KMS-11 (cell line): ENCODE measurements at regions not wholly inside any gene's neighbourhood (a gene's known extent, or its start where the extent isn't known, plus 50 kb on each side); places are given as distances from the start of the nearest gene placed in this dataset.

Experiments
- H2AFZ ChIP-seq: fragments of 200-600 bp; sonication (generic); 2 replicates; pipeline ENCODE4 v1.6.1; 2016; ENCODE audit warnings: antibody characterized with exemption, mixed run types, low read depth
- H3K27ac ChIP-seq: fragments of 200-600 bp; sonication (generic); 2 replicates; pipeline ENCODE4 v1.6.1; 2016; ENCODE audit warnings: mild to moderate bottlenecking, mixed run types
- H3K27me3 ChIP-seq: fragments of 200-600 bp; sonication (generic); 2 replicates; pipeline ENCODE4 v1.6.1; 2017; ENCODE audit warnings: mild to moderate bottlenecking, low read depth, mixed run types, moderate library complexity; ENCODE audit not compliant: insufficient read depth
- H3K36me3 ChIP-seq: fragments of 200-600 bp; sonication (generic); 2 replicates; pipeline ENCODE4 v1.6.1; 2017; ENCODE audit warnings: mild to moderate bottlenecking, mixed run types; ENCODE audit not compliant: insufficient read depth
- H3K4me1 ChIP-seq: fragments of 200-600 bp; sonication (generic); 2 replicates; pipeline ENCODE4 v1.6.1; 2016; ENCODE audit warnings: mild to moderate bottlenecking, low read depth, mixed run types; ENCODE audit not compliant: poor library complexity, severe bottlenecking
- H3K4me2 ChIP-seq: fragments of 200-600 bp; sonication (generic); 2 replicates; pipeline ENCODE4 v1.7.0; 2016; ENCODE audit warnings: mild to moderate bottlenecking, mixed run types
- H3K4me3 ChIP-seq: fragments of 200-600 bp; sonication (generic); IDR thresholded peaks from 2 replicates; pipeline ENCODE4 v1.6.1; 2017; ENCODE audit warnings: low read depth, low read length, mixed read lengths; ENCODE audit not compliant: insufficient read depth
- H3K79me2 ChIP-seq: fragments of 200-600 bp; sonication (generic); 2 replicates; pipeline ENCODE4 v1.6.1; 2016; ENCODE audit warnings: low read depth, mixed run types; ENCODE audit not compliant: insufficient read depth
- H3K9ac ChIP-seq: fragments of 200-600 bp; sonication (generic); 2 replicates; pipeline ENCODE4 v1.6.1; 2016; ENCODE audit warnings: mild to moderate bottlenecking, mixed run types
- H4K20me1 ChIP-seq: fragments of 200-600 bp; sonication (generic); 2 replicates; pipeline ENCODE4 v1.6.1; 2016; ENCODE audit warnings: mild to moderate bottlenecking, mixed run types; ENCODE audit not compliant: insufficient read depth
- TF ChIP-seq, protein P1 (sequence below): fragments of 200-600 bp; sonication (generic); conservative IDR thresholded peaks from 2 replicates; pipeline ENCODE4 v1.6.1; 2017; ENCODE audit warnings: low read depth, mild to moderate bottlenecking, antibody characterized with exemption, low read length, moderate library complexity, mixed read lengths

DNA sequence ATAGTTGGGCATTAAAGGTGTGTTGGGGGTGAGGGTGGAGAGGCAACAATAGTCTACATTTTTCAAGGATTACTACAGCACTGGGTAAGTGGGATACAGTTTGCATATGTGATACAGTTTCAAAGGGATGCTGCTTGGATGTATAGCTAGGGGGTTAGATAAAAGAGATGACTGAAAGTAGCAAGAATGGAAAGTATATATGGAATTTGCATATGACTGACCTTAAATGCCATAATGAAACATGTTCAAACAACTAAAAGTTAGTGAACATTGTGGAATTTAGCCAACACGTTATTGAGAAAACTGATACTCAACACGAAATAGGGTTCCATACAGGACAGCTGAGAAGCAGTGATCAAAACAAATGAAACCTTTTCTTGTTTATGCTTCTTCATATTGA, 124.8 kb upstream of the CHRM3 start:
- TF ChIP-seq, protein P1, sequence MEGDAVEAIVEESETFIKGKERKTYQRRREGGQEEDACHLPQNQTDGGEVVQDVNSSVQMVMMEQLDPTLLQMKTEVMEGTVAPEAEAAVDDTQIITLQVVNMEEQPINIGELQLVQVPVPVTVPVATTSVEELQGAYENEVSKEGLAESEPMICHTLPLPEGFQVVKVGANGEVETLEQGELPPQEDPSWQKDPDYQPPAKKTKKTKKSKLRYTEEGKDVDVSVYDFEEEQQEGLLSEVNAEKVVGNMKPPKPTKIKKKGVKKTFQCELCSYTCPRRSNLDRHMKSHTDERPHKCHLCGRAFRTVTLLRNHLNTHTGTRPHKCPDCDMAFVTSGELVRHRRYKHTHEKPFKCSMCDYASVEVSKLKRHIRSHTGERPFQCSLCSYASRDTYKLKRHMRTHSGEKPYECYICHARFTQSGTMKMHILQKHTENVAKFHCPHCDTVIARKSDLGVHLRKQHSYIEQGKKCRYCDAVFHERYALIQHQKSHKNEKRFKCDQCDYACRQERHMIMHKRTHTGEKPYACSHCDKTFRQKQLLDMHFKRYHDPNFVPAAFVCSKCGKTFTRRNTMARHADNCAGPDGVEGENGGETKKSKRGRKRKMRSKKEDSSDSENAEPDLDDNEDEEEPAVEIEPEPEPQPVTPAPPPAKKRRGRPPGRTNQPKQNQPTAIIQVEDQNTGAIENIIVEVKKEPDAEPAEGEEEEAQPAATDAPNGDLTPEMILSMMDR: no peak
- Histone ChIP-seq H3K27me3 (no peaks in the 10 kb centered on the region), H2AFZ (no peak overlapping the region), H3K9ac (no peak overlapping the region), H3K79me2 (no peaks in the 10 kb centered on the region), H3K36me3 (no peaks in the 10 kb centered on the region), H3K4me3 (no peak overlapping the region), H3K4me2 (no peak overlapping the region), H4K20me1 (no peaks in the 10 kb centered on the region), H3K4me1 (no peaks in the 10 kb centered on the region), H3K27ac (no peak overlapping the region)

DNA sequence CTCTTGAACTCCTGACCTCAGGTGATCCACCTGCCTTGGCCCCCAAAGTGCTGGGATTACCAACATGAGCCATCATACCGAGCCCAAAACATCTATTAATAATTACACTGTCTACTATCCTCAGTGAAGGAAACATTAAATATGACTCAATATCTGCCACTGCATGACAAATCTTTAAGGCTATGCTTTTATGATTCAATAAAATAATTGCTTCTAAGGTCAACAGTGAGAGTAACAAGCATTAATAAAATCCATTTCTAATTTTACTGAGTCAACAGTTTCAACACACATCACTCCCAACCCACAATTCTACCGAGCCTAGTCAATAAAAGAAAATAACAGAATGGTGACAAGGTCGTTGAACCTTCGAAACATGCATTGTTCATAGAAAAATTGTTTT, 125.5 kb upstream of the CHRM3 start:
- Histone ChIP-seq H3K4me2 (no peak overlapping the region), H3K4me3 (no peak overlapping the region)

DNA sequence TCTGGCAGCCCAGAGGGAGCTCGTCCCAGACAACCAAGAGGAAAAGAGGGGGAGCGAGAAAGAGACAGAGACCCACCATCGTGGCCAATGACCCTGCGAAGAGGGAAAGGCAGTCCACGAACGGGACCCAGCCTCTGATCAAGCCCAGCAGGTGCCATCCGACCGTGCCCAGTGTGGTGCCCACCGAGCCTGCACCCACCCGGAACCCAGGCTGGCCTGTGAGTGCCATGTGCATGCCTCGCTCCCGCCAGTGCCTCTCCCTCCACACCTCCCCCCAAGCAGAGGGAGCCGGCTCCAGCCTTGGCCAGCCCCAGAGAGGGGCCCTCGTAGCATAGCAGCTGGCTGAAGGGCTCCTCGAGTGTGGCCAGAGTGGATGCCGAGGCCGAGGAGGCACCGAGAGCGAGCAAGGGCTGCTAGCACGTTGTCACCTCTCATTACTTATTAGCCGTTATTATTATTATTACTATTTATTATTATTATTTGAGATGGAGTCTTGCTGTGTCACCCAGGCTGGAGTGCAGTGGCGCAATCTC, 130.7 kb upstream of the CHRM3 start:
- Histone ChIP-seq H3K9ac (no peak overlapping the region), H3K36me3 (no peaks in the 10 kb centered on the region)
- TF ChIP-seq, protein P1: no peak

More for the DNA sequence above, 125.5 kb upstream of the CHRM3 start:
- TF ChIP-seq, protein P1: no peak
- Histone ChIP-seq H4K20me1 (no peaks in the 10 kb centered on the region), H2AFZ (no peak overlapping the region), H3K9ac (no peak overlapping the region), H3K27ac (no peak overlapping the region), H3K79me2 (no peaks in the 10 kb centered on the region), H3K4me1 (no peaks in the 10 kb centered on the region), H3K36me3 (no peaks in the 10 kb centered on the region), H3K27me3 (no peaks in the 10 kb centered on the region)

DNA sequence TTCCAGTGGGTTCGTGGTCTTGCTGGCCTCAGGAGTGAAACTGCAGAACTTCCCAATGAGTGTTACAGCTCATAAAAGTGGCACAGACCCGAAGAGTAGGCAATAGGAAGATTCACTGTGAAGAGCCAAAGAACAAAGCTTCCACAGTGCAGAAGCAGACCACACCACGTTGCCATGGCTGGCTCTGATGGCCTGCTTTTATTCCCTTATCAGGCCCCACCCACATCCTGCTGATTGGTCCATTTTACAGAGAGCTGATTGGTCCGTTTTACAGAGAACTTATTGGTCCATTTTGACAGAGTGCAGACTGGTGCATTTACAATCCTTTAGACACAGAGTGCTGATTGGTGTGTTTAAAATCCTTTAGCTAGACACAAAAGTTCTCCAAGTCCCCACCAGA, 131.4 kb upstream of the CHRM3 start:
- TF ChIP-seq, protein P1: no peak
- H3K9ac ChIP-seq: no peak overlapping the region
- no peak overlapping the region for H3K4me3 ChIP-seq
- H3K36me3 ChIP-seq: no peaks in the 10 kb centered on the region
- H2AFZ ChIP-seq: no peak overlapping the region
- peaks cover 5% of the 10 kb centered on the region for H3K4me1 ChIP-seq
- no peak overlapping the region for H3K4me2 ChIP-seq
- no peaks in the 10 kb centered on the region for H4K20me1 ChIP-seq
- H3K79me2 ChIP-seq: no peaks in the 10 kb centered on the region
- H3K27me3 ChIP-seq: no peaks in the 10 kb centered on the region
- no peak overlapping the region for H3K27ac ChIP-seq

More for the DNA sequence above, 130.7 kb upstream of the CHRM3 start:
- Histone ChIP-seq H3K27ac (no peak overlapping the region), H3K27me3 (no peaks in the 10 kb centered on the region), H3K4me1 (peaks cover 5% of the 10 kb centered on the region), H2AFZ (no peak overlapping the region), H3K4me2 (no peak overlapping the region), H3K4me3 (no peak overlapping the region), H3K79me2 (no peaks in the 10 kb centered on the region), H4K20me1 (no peaks in the 10 kb centered on the region)
